LNCaP clone FGC (cell line): ENCODE measurements at regions not wholly inside any gene's neighbourhood (a gene's known extent, or its start where the extent isn't known, plus 50 kb on each side); places are given as distances from the start of the nearest gene placed in this dataset.

Experiments used
- DNase-seq: peaks from one replicate; pipeline ENCODE4 v3.0.0-alpha.2; 2011; ENCODE audit warnings: low read depth
- H3K4me3 ChIP-seq: 2 replicates; pipeline ENCODE4 v1.5.1; 2011; ENCODE audit warnings: mild to moderate bottlenecking, low read depth, low read length, control low read depth
- TF ChIP-seq, protein P1 (sequence below): IDR thresholded peaks from 2 replicates; pipeline ENCODE4 v1.5.1; 2012; ENCODE audit warnings: mild to moderate bottlenecking; ENCODE audit not compliant: control insufficient read depth, insufficient read depth; ENCODE audit errors: extremely low read depth

- DNase-seq, result no peak
- no peak overlapping the region for H3K4me3 ChIP-seq
- TF ChIP-seq, protein P1, sequence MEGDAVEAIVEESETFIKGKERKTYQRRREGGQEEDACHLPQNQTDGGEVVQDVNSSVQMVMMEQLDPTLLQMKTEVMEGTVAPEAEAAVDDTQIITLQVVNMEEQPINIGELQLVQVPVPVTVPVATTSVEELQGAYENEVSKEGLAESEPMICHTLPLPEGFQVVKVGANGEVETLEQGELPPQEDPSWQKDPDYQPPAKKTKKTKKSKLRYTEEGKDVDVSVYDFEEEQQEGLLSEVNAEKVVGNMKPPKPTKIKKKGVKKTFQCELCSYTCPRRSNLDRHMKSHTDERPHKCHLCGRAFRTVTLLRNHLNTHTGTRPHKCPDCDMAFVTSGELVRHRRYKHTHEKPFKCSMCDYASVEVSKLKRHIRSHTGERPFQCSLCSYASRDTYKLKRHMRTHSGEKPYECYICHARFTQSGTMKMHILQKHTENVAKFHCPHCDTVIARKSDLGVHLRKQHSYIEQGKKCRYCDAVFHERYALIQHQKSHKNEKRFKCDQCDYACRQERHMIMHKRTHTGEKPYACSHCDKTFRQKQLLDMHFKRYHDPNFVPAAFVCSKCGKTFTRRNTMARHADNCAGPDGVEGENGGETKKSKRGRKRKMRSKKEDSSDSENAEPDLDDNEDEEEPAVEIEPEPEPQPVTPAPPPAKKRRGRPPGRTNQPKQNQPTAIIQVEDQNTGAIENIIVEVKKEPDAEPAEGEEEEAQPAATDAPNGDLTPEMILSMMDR, result no peak
These were observed 55.3 kb upstream of the POM121L12 start for GRCh38 chr7:52980129-52980528.

- TF ChIP-seq, protein P1, result no peak
- DNase-seq, result no peak
- H3K4me3 ChIP-seq, result no peak overlapping the region
These were observed 62.3 kb upstream of the POM121L12 start for GRCh38 chr7:52973126-52973525.

- TF ChIP-seq, protein P1, result no peak
- DNase-seq, result no peak
- no peak overlapping the region for H3K4me3 ChIP-seq
These were observed 72.9 kb upstream of the POM121L12 start for GRCh38 chr7:52962402-52963076.

DNA sequence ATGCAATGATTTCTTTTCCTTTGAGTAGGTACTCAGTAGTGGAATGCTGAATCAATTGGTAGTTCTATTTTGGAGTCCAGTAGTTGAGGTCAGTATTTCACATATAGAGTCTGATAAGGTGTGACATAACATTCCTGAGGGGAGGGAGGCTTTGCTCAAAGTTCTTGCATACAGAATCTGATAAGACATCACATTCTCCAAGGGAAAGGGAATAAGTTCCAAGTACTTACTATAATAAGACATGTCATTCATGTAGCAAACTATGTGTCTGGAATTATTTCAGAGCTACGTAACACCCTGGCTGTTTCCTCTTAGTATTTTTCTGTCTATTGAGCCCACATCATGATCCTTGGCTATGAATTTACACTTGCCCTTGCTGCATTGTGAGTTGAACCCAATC is 74.3 kb upstream of the POM121L12 start:
- TF ChIP-seq, protein P1, result no peak
- no peak for DNase-seq
- no peak overlapping the region for H3K4me3 ChIP-seq

GRCh38 chr7:52959878-52960660 is 75.4 kb upstream of the POM121L12 start:
- H3K4me3 ChIP-seq, result no peak overlapping the region
- no peak for DNase-seq
- TF ChIP-seq, protein P1, result no peak

GRCh38 chr7:52959336-52959735 is 76.1 kb upstream of the POM121L12 start:
- H3K4me3 ChIP-seq, result no peak overlapping the region
- TF ChIP-seq, protein P1, result no peak
- no peak for DNase-seq
